Activated CD8-positive, alpha-beta memory T cell treated with anti-CD3 and anti-CD28 coated beads for 36 hours (primary cell): ENCODE measurements at regions not wholly inside any gene's neighbourhood (a gene's known extent, or its start where the extent isn't known, plus 50 kb on each side); places are given as distances from the start of the nearest gene placed in this dataset.

Experiments used
- CTCF ChIA-PET: fragments of 350-600 bp; sonication (Branson Sonifier 250); formaldehyde crosslinking; loops from one replicate; lab custom pipeline; 2021; ENCODE audit warnings: antibody characterized with exemption; lab: Charles Lee
- POLR2A ChIA-PET: fragments of 350-600 bp; sonication (Branson Sonifier 250); formaldehyde crosslinking; loops from one replicate; lab custom pipeline; 2021; ENCODE audit warnings: antibody characterized with exemption; lab: Charles Lee

- CTCF ChIA-PET = no interaction called here
- POLR2A ChIA-PET = no interaction called here
Measured at GRCh38 chr2:184203661-184204060, 394.7 kb upstream of the ZNF804A start.

- ChIA-PET POLR2A (no interaction called here), CTCF (no interaction called here)
Measured at GRCh38 chr2:184205048-184205596, 393.2 kb upstream of the ZNF804A start.

GRCh38 chr2:184206045-184206444, 392.3 kb upstream of the ZNF804A start:
- CTCF ChIA-PET = no interaction called here
- POLR2A ChIA-PET = no interaction called here

- ChIA-PET POLR2A (no interaction called here), CTCF (interaction anchor here (0.6 kb wide), 1 partner anchor 349 kb away, joined by 3 read pairs; no protein-coding TSS in a partner anchor)
Measured at GRCh38 chr2:184210329-184210728, 388.0 kb upstream of the ZNF804A start.

GRCh38 chr2:184215745-184216144, 382.6 kb upstream of the ZNF804A start:
- ChIA-PET POLR2A (no interaction called here), CTCF (no interaction called here)

- CTCF ChIA-PET = no interaction called here
- POLR2A ChIA-PET = no interaction called here
Measured at GRCh38 chr2:184256611-184257010, 341.7 kb upstream of the ZNF804A start.

- ChIA-PET POLR2A (no interaction called here), CTCF (no interaction called here)
Measured at GRCh38 chr2:184261331-184261730, 337.0 kb upstream of the ZNF804A start.

GRCh38 chr2:184261818-184262217, 336.5 kb upstream of the ZNF804A start:
- CTCF ChIA-PET = no interaction called here
- POLR2A ChIA-PET = no interaction called here

- CTCF ChIA-PET = no interaction called here
- POLR2A ChIA-PET = no interaction called here
Measured at GRCh38 chr2:184268900-184269477, 329.3 kb upstream of the ZNF804A start.

GRCh38 chr2:184270660-184271059, 327.7 kb upstream of the ZNF804A start:
- ChIA-PET POLR2A (no interaction called here), CTCF (no interaction called here)

GRCh38 chr2:184272056-184272455, 326.3 kb upstream of the ZNF804A start:
- POLR2A ChIA-PET = no interaction called here
- CTCF ChIA-PET = no interaction called here

GRCh38 chr2:184294831-184295230, 303.5 kb upstream of the ZNF804A start:
- POLR2A ChIA-PET = no interaction called here
- CTCF ChIA-PET = interaction anchor here (0.6 kb wide), 1 partner anchor 864 kb away, joined by 3 read pairs; no protein-coding TSS in a partner anchor

GRCh38 chr2:184297085-184297484, 301.2 kb upstream of the ZNF804A start:
- CTCF ChIA-PET = no interaction called here
- POLR2A ChIA-PET = no interaction called here

GRCh38 chr2:184302506-184302905, 295.8 kb upstream of the ZNF804A start:
- POLR2A ChIA-PET = no interaction called here

GRCh38 chr2:184304006-184304405, 294.3 kb upstream of the ZNF804A start:
- POLR2A ChIA-PET = no interaction called here
- CTCF ChIA-PET = no interaction called here

More at GRCh38 chr2:184302506-184302905, 295.8 kb upstream of the ZNF804A start:
- CTCF ChIA-PET = no interaction called here

GRCh38 chr2:184305105-184305504, 293.2 kb upstream of the ZNF804A start:
- ChIA-PET POLR2A (no interaction called here), CTCF (no interaction called here)

- ChIA-PET CTCF (no interaction called here), POLR2A (no interaction called here)
Measured at GRCh38 chr2:184308706-184309105, 289.6 kb upstream of the ZNF804A start.

GRCh38 chr2:184312970-184313369, 285.4 kb upstream of the ZNF804A start:
- POLR2A ChIA-PET = no interaction called here

GRCh38 chr2:184314829-184315228, 283.5 kb upstream of the ZNF804A start:
- ChIA-PET POLR2A (no interaction called here), CTCF (no interaction called here)

More at GRCh38 chr2:184312970-184313369, 285.4 kb upstream of the ZNF804A start:
- CTCF ChIA-PET = no interaction called here

GRCh38 chr2:184316921-184317320, 281.4 kb upstream of the ZNF804A start:
- POLR2A ChIA-PET = no interaction called here
- CTCF ChIA-PET = no interaction called here

- ChIA-PET CTCF (no interaction called here), POLR2A (no interaction called here)
Measured at GRCh38 chr2:184322615-184323014, 275.7 kb upstream of the ZNF804A start.

GRCh38 chr2:184326066-184326465, 272.3 kb upstream of the ZNF804A start:
- ChIA-PET POLR2A (no interaction called here), CTCF (no interaction called here)
